Mesendoderm (in vitro differentiated cells): ENCODE measurements at regions not wholly inside any gene's neighbourhood (a gene's known extent, or its start where the extent isn't known, plus 50 kb on each side); places are given as distances from the start of the nearest gene placed in this dataset.

Experiments
- DNase-seq: peaks from one replicate; pipeline ENCODE4 v3.0.0; 2013
- H2AK5ac ChIP-seq: 2 replicates; pipeline ENCODE4 v1.6.1; 2013; ENCODE audit warnings: low read length, inconsistent platforms
- H2BK120ac ChIP-seq: 2 replicates; pipeline ENCODE4 v1.6.1; 2013; ENCODE audit warnings: low read depth, mild to moderate bottlenecking, low read length, moderate library complexity, mixed read lengths
- H2BK15ac ChIP-seq: replicated peaks from 2 replicates; pipeline ENCODE4 v1.6.1; 2013; ENCODE audit warnings: low read depth, mild to moderate bottlenecking, moderate library complexity
- H2BK5ac ChIP-seq: 2 replicates; pipeline ENCODE4 v1.6.1; 2013; ENCODE audit warnings: low read length, inconsistent platforms
- H3K18ac ChIP-seq: 2 replicates; pipeline ENCODE4 v1.6.1; 2013; ENCODE audit warnings: mild to moderate bottlenecking, low read length, mixed read lengths
- H3K23ac ChIP-seq: one replicate; pipeline ENCODE4 v1.6.1; 2013; ENCODE audit warnings: low read length
- H3K27ac ChIP-seq: 2 replicates; pipeline ENCODE4 v1.5.1; 2013; ENCODE audit warnings: low read depth, mild to moderate bottlenecking, inconsistent platforms, low read length, moderate library complexity
- H3K27me3 ChIP-seq: 2 replicates; pipeline ENCODE4 v1.6.1; 2013; ENCODE audit warnings: low read length, control low read depth, mild to moderate bottlenecking, inconsistent platforms; ENCODE audit not compliant: insufficient read depth, poor library complexity
- H3K36me3 ChIP-seq: 2 replicates; pipeline ENCODE4 v1.6.1; 2013; ENCODE audit warnings: low read length, inconsistent platforms; ENCODE audit not compliant: control insufficient read depth, insufficient read depth
- H3K4ac ChIP-seq: one replicate; pipeline ENCODE4 v1.6.1; 2013; ENCODE audit warnings: low read depth, mild to moderate bottlenecking, low read length, moderate library complexity
- H3K4me1 ChIP-seq: 2 replicates; pipeline ENCODE4 v1.6.1; 2013; ENCODE audit warnings: low read depth, low read length, inconsistent platforms; ENCODE audit not compliant: control insufficient read depth
- H3K4me2 ChIP-seq: 2 replicates; pipeline ENCODE4 v1.6.1; 2013; ENCODE audit warnings: low read length
- H3K4me3 ChIP-seq: 2 replicates; pipeline ENCODE4 v1.5.1; 2013; ENCODE audit warnings: mild to moderate bottlenecking, low read length
- H3K56ac ChIP-seq: one replicate; pipeline ENCODE4 v1.6.1; 2013; ENCODE audit warnings: low read length
- H3K79me1 ChIP-seq: 2 replicates; pipeline ENCODE4 v1.6.1; 2013; ENCODE audit warnings: low read length, inconsistent platforms
- H3K79me2 ChIP-seq: 2 replicates; pipeline ENCODE4 v1.6.1; 2013; ENCODE audit warnings: mild to moderate bottlenecking, low read length; ENCODE audit not compliant: control insufficient read depth, insufficient read depth
- H3K9ac ChIP-seq: 2 replicates; pipeline ENCODE4 v1.6.1; 2013; ENCODE audit warnings: low read length, inconsistent platforms
- H4K5ac ChIP-seq: one replicate; pipeline ENCODE4 v1.6.1; 2013; ENCODE audit warnings: low read length
- H4K8ac ChIP-seq: one replicate; pipeline ENCODE4 v1.6.1; 2013; ENCODE audit warnings: low read depth, mild to moderate bottlenecking, control low read depth, low read length, moderate library complexity
- WGBS: extraction: QIAGEN DNeasy Blood & Tissue Kit; methylation state at CpG from one replicate; pipeline ENCODE4 v1.1.7; 2013; ENCODE audit warnings: low lambda C conversion rate, missing lambda C conversion rate; ENCODE audit not compliant: insufficient coverage; ENCODE audit errors: extremely low coverage; 5-methylcytosine and 5-hydroxymethylcytosine counted together

DNA sequence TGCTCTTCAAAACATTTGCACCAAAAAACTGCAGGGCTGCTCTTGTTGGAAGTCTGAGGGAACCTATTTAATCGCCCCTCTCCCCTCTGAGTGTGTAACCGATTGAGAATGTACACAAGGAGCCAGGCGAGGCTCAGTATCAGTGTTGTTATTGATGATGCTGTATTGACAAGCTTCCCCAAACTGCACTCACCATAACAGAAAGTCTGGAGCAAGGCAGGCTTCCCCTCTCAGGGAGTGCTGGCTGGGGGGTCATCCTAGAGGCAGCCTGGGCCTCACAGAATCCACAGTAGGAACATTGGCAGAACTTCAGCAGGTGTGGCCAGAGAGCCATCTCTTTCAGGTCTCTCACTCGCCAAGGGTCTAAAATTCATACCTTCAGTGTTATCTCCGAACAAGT, 58.1 kb upstream of the TUNAR start:
- H3K23ac ChIP-seq, result no peak overlapping the region
- no peak overlapping the region for H3K27ac ChIP-seq
- no peak for DNase-seq
- H3K18ac ChIP-seq, result no peak overlapping the region
- H3K79me2 ChIP-seq, result no peaks in the 10 kb centered on the region
- no peak overlapping the region for H4K5ac ChIP-seq
- H2BK120ac ChIP-seq, result no peak overlapping the region
- no peak overlapping the region for H3K9ac ChIP-seq
- peaks cover 2% of the 10 kb centered on the region for H3K4me1 ChIP-seq
- no peak overlapping the region for H2AK5ac ChIP-seq
- no peak overlapping the region for H4K8ac ChIP-seq
- H2BK5ac ChIP-seq, result no peak overlapping the region
- no peak overlapping the region for H3K56ac ChIP-seq
- H3K79me1 ChIP-seq, result no peaks in the 10 kb centered on the region
- H3K4me3 ChIP-seq, result no peak overlapping the region
- no peak overlapping the region for H3K4ac ChIP-seq
- H3K36me3 ChIP-seq, result no peaks in the 10 kb centered on the region
- H2BK15ac ChIP-seq, result no peak overlapping the region
- no peak overlapping the region for H3K4me2 ChIP-seq
- WGBS, result no CpG with 5 or more reads among the region's 5 CpGs
- H3K27me3 ChIP-seq, result no peaks in the 10 kb centered on the region

DNA sequence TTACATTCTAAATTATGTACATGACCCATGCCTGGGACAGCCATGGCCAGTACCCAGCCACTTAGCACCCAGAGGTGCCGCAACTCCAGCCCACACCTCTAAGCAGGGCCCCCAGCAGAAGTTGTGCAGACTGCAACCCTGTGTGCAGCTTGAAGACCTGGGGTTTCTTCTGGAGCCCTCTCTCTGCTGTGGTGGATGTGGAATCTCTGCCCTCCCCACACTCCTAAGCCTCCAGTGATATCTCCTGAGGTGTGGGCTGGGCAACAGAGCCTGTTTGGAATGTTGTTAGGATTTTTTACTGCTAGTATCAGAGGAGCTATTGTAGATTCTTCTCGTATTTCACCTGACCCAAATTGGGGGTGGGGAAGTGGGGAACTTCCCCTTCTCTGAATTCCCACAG, 59.4 kb upstream of the TUNAR start:
- no peak overlapping the region for H3K18ac ChIP-seq
- no peak overlapping the region for H3K4me3 ChIP-seq
- H2BK15ac ChIP-seq, result no peak overlapping the region
- no peak overlapping the region for H2AK5ac ChIP-seq
- H3K4me2 ChIP-seq, result no peak overlapping the region
- no peak overlapping the region for H4K8ac ChIP-seq
- no peaks in the 10 kb centered on the region for H3K79me2 ChIP-seq
- peak; percentile 66 for DNase-seq
- no peak overlapping the region for H4K5ac ChIP-seq
- no peak overlapping the region for H3K56ac ChIP-seq
- H3K4ac ChIP-seq, result no peak overlapping the region
- peaks cover 2% of the 10 kb centered on the region for H3K4me1 ChIP-seq
- no peak overlapping the region for H3K9ac ChIP-seq
- no CpG with 5 or more reads among the region's 2 CpGs for WGBS
- H2BK120ac ChIP-seq, result no peak overlapping the region
- H3K27me3 ChIP-seq, result no peaks in the 10 kb centered on the region
- H3K36me3 ChIP-seq, result no peaks in the 10 kb centered on the region
- no peak overlapping the region for H3K27ac ChIP-seq
- no peak overlapping the region for H3K23ac ChIP-seq
- H3K79me1 ChIP-seq, result no peaks in the 10 kb centered on the region
- H2BK5ac ChIP-seq, result no peak overlapping the region

DNA sequence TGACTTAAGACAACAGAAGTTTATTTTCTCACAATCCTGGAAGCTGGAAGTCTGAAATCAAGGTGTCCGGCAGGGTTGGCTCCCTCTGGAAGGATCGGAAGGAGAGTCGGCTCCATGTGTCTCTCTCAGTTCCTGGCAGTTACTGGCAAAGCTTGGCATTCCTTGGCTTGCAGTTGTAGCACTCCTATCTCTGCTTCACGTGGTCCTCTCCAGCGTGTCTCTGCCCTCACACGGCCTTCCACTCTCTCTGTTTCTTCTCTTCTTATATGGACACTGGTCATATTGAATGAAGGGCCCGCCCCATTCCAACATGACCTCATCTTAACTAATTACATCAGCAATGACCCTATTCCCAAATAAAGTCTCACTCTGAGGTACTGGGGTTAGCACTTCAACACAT, 60.1 kb upstream of the TUNAR start:
- no peak overlapping the region for H3K18ac ChIP-seq
- no peak overlapping the region for H3K4ac ChIP-seq
- no peak overlapping the region for H4K8ac ChIP-seq
- WGBS, result no CpG with 5 or more reads among the region's 7 CpGs
- H3K56ac ChIP-seq, result no peak overlapping the region
- no peaks in the 10 kb centered on the region for H3K79me1 ChIP-seq
- no peaks in the 10 kb centered on the region for H3K79me2 ChIP-seq
- no peak overlapping the region for H4K5ac ChIP-seq
- no peak overlapping the region for H3K27ac ChIP-seq
- no peak overlapping the region for H2BK120ac ChIP-seq
- H3K9ac ChIP-seq, result no peak overlapping the region
- H3K4me3 ChIP-seq, result no peak overlapping the region
- no peak overlapping the region for H3K4me2 ChIP-seq
- H3K36me3 ChIP-seq, result no peaks in the 10 kb centered on the region
- H3K27me3 ChIP-seq, result no peaks in the 10 kb centered on the region
- no peak for DNase-seq
- no peak overlapping the region for H3K23ac ChIP-seq
- H3K4me1 ChIP-seq, result peaks cover 2% of the 10 kb centered on the region
- H2BK5ac ChIP-seq, result no peak overlapping the region
- no peak overlapping the region for H2BK15ac ChIP-seq
- no peak overlapping the region for H2AK5ac ChIP-seq

DNA sequence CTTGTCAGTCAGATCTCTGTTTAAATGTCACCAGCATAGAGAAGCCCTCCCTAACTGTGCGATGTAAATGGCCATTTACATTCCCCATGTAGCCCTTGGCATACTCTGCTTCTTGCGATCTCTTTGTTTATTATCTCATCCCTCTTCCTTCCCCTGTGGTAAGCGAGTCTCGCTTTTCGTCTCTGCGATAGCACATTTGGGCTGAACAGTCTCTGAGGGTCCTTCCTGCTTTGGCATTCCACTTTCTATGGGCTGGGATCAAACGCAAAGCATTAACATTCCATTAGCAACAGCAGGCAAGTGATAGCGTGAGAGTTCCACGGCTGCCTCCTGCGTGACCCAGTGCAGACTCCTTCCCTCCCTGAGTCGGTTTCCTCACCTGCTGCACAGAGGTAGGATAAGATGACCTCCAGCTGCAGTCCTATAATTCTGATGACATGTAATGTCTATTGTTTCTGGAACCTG, 61.4 kb upstream of the TUNAR start:
- no peak overlapping the region for H3K27ac ChIP-seq
- DNase-seq, result peak; percentile 55
- no peak overlapping the region for H2BK5ac ChIP-seq
- H3K36me3 ChIP-seq, result no peaks in the 10 kb centered on the region
- H3K23ac ChIP-seq, result no peak overlapping the region
- H3K4me3 ChIP-seq, result no peak overlapping the region
- no peak overlapping the region for H4K8ac ChIP-seq
- no CpG with 5 or more reads among the region's 11 CpGs for WGBS
- peaks cover 2% of the 10 kb centered on the region for H3K4me1 ChIP-seq
- no peak overlapping the region for H3K18ac ChIP-seq
- H4K5ac ChIP-seq, result no peak overlapping the region
- no peaks in the 10 kb centered on the region for H3K79me2 ChIP-seq
- no peak overlapping the region for H3K4ac ChIP-seq
- H3K79me1 ChIP-seq, result no peaks in the 10 kb centered on the region
- H3K4me2 ChIP-seq, result no peak overlapping the region
- no peak overlapping the region for H2AK5ac ChIP-seq
- H3K56ac ChIP-seq, result no peak overlapping the region
- H2BK15ac ChIP-seq, result no peak overlapping the region
- no peak overlapping the region for H3K9ac ChIP-seq
- H3K27me3 ChIP-seq, result no peaks in the 10 kb centered on the region
- no peak overlapping the region for H2BK120ac ChIP-seq

DNA sequence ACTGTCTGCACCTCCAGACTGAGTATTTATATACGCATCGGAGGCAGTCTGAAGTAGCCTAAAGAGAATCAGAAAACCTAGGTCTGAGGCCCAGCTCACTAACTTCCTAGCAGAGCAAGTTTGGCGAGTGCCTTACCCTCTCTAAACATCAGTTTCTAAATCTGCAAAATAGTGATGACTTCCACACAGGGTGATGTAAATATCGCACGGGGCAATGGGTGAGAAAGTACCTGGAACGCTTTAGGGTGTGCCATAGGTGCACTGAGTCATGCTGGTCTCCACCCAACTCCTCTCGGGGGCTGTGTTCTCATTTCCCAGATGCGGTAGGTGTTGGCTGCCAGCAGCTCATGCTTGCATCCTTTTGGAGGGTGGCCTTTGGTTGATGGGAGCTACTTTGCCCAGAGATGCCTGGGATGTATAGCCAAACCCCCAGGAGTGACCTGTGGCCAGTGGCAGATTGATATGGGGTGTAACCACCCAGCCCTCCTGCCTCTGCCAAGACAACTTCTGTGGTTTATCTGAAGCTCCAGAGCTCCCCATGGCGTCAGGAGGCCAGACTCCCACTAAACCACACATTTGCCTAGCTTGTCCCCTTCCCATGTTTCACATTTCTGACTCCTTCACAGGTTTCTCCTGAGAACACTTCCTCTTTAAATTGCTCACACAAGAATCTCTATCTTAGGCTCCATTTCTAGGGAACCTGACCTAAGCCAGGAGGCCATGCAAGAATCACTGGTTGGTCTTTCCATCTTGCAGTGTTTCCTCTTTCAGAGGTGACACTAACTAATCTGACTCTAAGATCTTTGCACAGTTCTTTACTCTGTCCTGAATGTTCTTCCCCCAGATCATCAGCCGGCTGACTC, 62.0 kb upstream of the TUNAR start:
- Histone ChIP-seq H3K27ac (no peak overlapping the region), H4K8ac (no peak overlapping the region), H2BK120ac (no peak overlapping the region), H3K4me3 (no peak overlapping the region), H3K18ac (no peak overlapping the region), H3K4ac (no peak overlapping the region), H2BK15ac (no peak overlapping the region), H4K5ac (no peak overlapping the region), H3K79me1 (no peaks in the 10 kb centered on the region), H3K79me2 (no peaks in the 10 kb centered on the region), H3K27me3 (no peaks in the 10 kb centered on the region), H3K56ac (no peak overlapping the region), H3K23ac (no peak overlapping the region), H3K9ac (no peak overlapping the region), H3K36me3 (no peaks in the 10 kb centered on the region), H2BK5ac (no peak overlapping the region), H3K4me1 (peaks cover 2% of the 10 kb centered on the region), H2AK5ac (no peak overlapping the region), H3K4me2 (no peak overlapping the region)
- no CpG with 5 or more reads among the region's 10 CpGs for WGBS
- no peak for DNase-seq

DNA sequence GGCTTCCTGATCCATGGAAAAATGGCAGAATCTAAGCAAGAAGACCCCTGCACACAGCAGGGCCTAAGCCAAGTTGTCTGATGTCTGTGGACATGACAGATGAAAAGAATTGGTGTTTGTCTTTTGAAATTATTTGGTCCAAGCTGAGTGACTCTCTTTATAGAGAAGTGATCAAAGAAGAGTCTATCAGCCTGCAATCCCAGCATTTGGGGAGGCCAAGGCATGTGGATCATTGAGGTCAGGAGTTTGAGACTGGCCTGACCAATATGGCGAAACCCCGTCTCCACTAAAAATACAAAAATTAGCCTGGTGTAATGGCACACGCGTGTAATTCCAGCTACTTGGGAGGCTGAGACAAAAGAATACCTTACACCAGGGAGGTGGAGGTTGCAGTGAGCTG, 64.8 kb upstream of the TUNAR start:
- H3K27me3 ChIP-seq, result no peaks in the 10 kb centered on the region
- H3K4me2 ChIP-seq, result no peak overlapping the region
- H3K56ac ChIP-seq, result no peak overlapping the region
- H3K4ac ChIP-seq, result no peak overlapping the region
- no peak overlapping the region for H2BK15ac ChIP-seq
- no peaks in the 10 kb centered on the region for H3K36me3 ChIP-seq
- no peak overlapping the region for H2AK5ac ChIP-seq
- H3K4me3 ChIP-seq, result no peak overlapping the region
- no peak overlapping the region for H3K23ac ChIP-seq
- H2BK120ac ChIP-seq, result no peak overlapping the region
- no peaks in the 10 kb centered on the region for H3K4me1 ChIP-seq
- H3K9ac ChIP-seq, result no peak overlapping the region
- H4K8ac ChIP-seq, result no peak overlapping the region
- no CpG with 5 or more reads among the region's 4 CpGs for whole genome bisulfite sequencing
- no peak overlapping the region for H3K18ac ChIP-seq
- DNase-seq, result no peak
- H2BK5ac ChIP-seq, result no peak overlapping the region
- no peaks in the 10 kb centered on the region for H3K79me2 ChIP-seq
- no peaks in the 10 kb centered on the region for H3K79me1 ChIP-seq
- H4K5ac ChIP-seq, result no peak overlapping the region
- no peak overlapping the region for H3K27ac ChIP-seq
